ENCODE measurements at regions not wholly inside any gene's neighbourhood (a gene's known extent, or its start where the extent isn't known, plus 50 kb on each side); places are given as distances from the start of the nearest gene placed in this dataset.

GRCh38 chr4:111754003-111754402 is 391.3 kb upstream of the FAM241A start:
- TF ChIP-seq CTCF (IDR thresholded peaks at IDR 0.05) (no peak), ZFX (IDR thresholded peaks at IDR 0.05; ENCODE audit: borderline replicate concordance) (no peak)
